H1 (cell line): ENCODE measurements at regions not wholly inside any gene's neighbourhood (a gene's known extent, or its start where the extent isn't known, plus 50 kb on each side); places are given as distances from the start of the nearest gene placed in this dataset.

Experiments
- CTCF ChIA-PET: fragments of 300-600 bp; sonication (Branson Sonifier 250); formaldehyde crosslinking; loops from one replicate; lab custom pipeline; 2021; ENCODE audit not compliant: partially characterized antibody; lab: Charles Lee
- POLR2A ChIA-PET: fragments of 300-600 bp; sonication (Branson Sonifier 250); formaldehyde crosslinking; loops from one replicate; lab custom pipeline; 2021; ENCODE audit warnings: inconsistent platforms; ENCODE audit not compliant: partially characterized antibody; lab: Charles Lee
- DNase-seq, 2 experiments: peaks; one replicate each; pipeline versions ENCODE4 v3.0.0 to v3.0.0-alpha.2; 2010 to 2022; ENCODE audit warnings: low spot score in 2 of 2, low read depth in 1 of 2, mixed read lengths in 1 of 2
- FAIRE-seq: peaks from 2 replicates; lab custom pipeline; 2011; peaks lifted over from hg19 to GRCh38; lab: Jason Lieb, UNC
- H2AFZ ChIP-seq: 2 replicates; pipeline ENCODE4 v1.8.1; 2012; ENCODE audit warnings: low read length, inconsistent platforms
- H2AK5ac ChIP-seq: 2 replicates; pipeline ENCODE4 v1.6.1; 2013; ENCODE audit warnings: low read depth, low read length
- H2BK120ac ChIP-seq: replicated peaks from 2 replicates; pipeline ENCODE3; 2013; ENCODE audit warnings: low read depth, low read length, inconsistent platforms
- H2BK12ac ChIP-seq: 2 replicates; pipeline ENCODE4 v1.6.1; 2013; ENCODE audit warnings: low read depth, low read length
- H2BK15ac ChIP-seq: 2 replicates; pipeline ENCODE4 v1.6.1; 2013; ENCODE audit warnings: low read length
- H2BK20ac ChIP-seq: 2 replicates; pipeline ENCODE4 v1.6.1; 2013; ENCODE audit warnings: low read length
- H2BK5ac ChIP-seq: 2 replicates; pipeline ENCODE4 v1.6.1; 2013; ENCODE audit warnings: low read depth, low read length
- H3K14ac ChIP-seq: 2 replicates; pipeline ENCODE4 v1.6.1; 2013; ENCODE audit warnings: inconsistent platforms; ENCODE audit not compliant: insufficient read length
- H3K18ac ChIP-seq: 2 replicates; pipeline ENCODE4 v1.6.1; 2013; ENCODE audit warnings: low read length; ENCODE audit errors: extremely low read depth
- H3K23ac ChIP-seq: 2 replicates; pipeline ENCODE4 v1.6.1; 2013; ENCODE audit warnings: inconsistent platforms; ENCODE audit not compliant: insufficient read length
- H3K23me2 ChIP-seq: 2 replicates; pipeline ENCODE4 v1.6.1; 2013; ENCODE audit warnings: low read depth, low read length
- H3K27ac ChIP-seq: 2 replicates; pipeline ENCODE4 v1.6.1; 2011; ENCODE audit warnings: low read depth, low read length, inconsistent platforms
- H3K27me3 ChIP-seq, 4 experiments: replicated peaks in 1 of 4; 1 replicate in 1 of 4; 2 replicates in 3 of 4; pipeline versions ENCODE4 v1.6.1 to v1.8.1; 2011 to 2013; ENCODE audit warnings: low read length in 3 of 4, mild to moderate bottlenecking in 3 of 4, inconsistent platforms in 2 of 4, mixed read lengths in 2 of 4, moderate library complexity in 1 of 4; ENCODE audit not compliant: control insufficient read depth in 3 of 4, insufficient read depth in 3 of 4; ENCODE audit errors: extremely low read depth in 1 of 4
- H3K36me3 ChIP-seq, 4 experiments: 2 replicates each; pipeline versions ENCODE4 v1.6.1 to v1.8.1; 2011 to 2013; ENCODE audit warnings: mild to moderate bottlenecking in 4 of 4, low read length in 3 of 4, moderate library complexity in 2 of 4, control low read depth in 1 of 4, inconsistent platforms in 1 of 4; ENCODE audit not compliant: insufficient read depth in 4 of 4, control insufficient read depth in 2 of 4
- H3K4ac ChIP-seq: replicated peaks from 2 replicates; pipeline ENCODE3; 2013; ENCODE audit warnings: low read length, low read depth, mixed read lengths, inconsistent platforms; ENCODE audit not compliant: insufficient read length
- H3K4me1 ChIP-seq, 4 experiments: replicated peaks in 1 of 4; 1 replicate in 1 of 4; 2 replicates in 3 of 4; pipeline versions ENCODE4 v1.6.1 to v1.8.1; 2011 to 2013; ENCODE audit warnings: low read length in 3 of 4, inconsistent platforms in 2 of 4, mixed read lengths in 1 of 4; ENCODE audit not compliant: insufficient read depth in 4 of 4, control insufficient read depth in 3 of 4
- H3K4me2 ChIP-seq, 2 experiments: 2 replicates each; pipeline versions ENCODE4 v1.6.1 to v1.8.1; 2011 to 2013; ENCODE audit warnings: low read depth in 2 of 2, low read length in 2 of 2, control low read depth in 1 of 2, inconsistent platforms in 1 of 2, mild to moderate bottlenecking in 1 of 2; ENCODE audit not compliant: insufficient read depth in 1 of 2
- H3K4me3 ChIP-seq, 4 experiments: fragments of 200-600, 300-600 bp in 1 of 4; sonication (generic), shearing (Covaris generic), sonication (Bioruptor Twin) in 1 of 4; 2 replicates each; pipeline versions ENCODE4 v1.5.1 to v1.8.1; 2011 to 2016; ENCODE audit warnings: low read length in 4 of 4, low read depth in 3 of 4, control low read depth in 2 of 4, inconsistent platforms in 2 of 4, mild to moderate bottlenecking in 2 of 4, mixed read lengths in 1 of 4, moderate library complexity in 1 of 4; ENCODE audit not compliant: insufficient read depth in 2 of 4; ENCODE audit errors: extremely low read depth in 1 of 4
- H3K56ac ChIP-seq: replicated peaks from 2 replicates; pipeline ENCODE3; 2013; ENCODE audit warnings: low read depth, mild to moderate bottlenecking, mixed read lengths, low read length, inconsistent platforms; ENCODE audit not compliant: insufficient read length
- H3K79me1 ChIP-seq: 2 replicates; pipeline ENCODE4 v1.6.1; 2013; ENCODE audit warnings: low read depth, low read length, control low read depth
- H3K79me2 ChIP-seq, 2 experiments: 2 replicates each; pipeline versions ENCODE4 v1.6.1 to v1.8.1; 2012 to 2013; ENCODE audit warnings: low read length in 2 of 2, mild to moderate bottlenecking in 2 of 2, inconsistent platforms in 1 of 2; ENCODE audit not compliant: insufficient read depth in 2 of 2, control insufficient read depth in 1 of 2
- H3K9ac ChIP-seq, 4 experiments: replicated peaks in 1 of 4; 1 replicate in 1 of 4; 2 replicates in 3 of 4; pipeline versions ENCODE4 v1.6.1 to v1.8.1; 2011 to 2013; ENCODE audit warnings: low read depth in 3 of 4, low read length in 3 of 4, control low read depth in 2 of 4, mild to moderate bottlenecking in 2 of 4, moderate library complexity in 2 of 4, inconsistent platforms in 1 of 4; ENCODE audit errors: extremely low read depth in 1 of 4
- H3K9me3 ChIP-seq, 2 experiments: 2 replicates each; pipeline versions ENCODE4 v1.6.1 to v1.8.1; 2012 to 2013; ENCODE audit warnings: mild to moderate bottlenecking in 2 of 2, moderate library complexity in 2 of 2, control low read depth in 1 of 2, inconsistent platforms in 1 of 2, low read depth in 1 of 2, low read length in 1 of 2, mixed read lengths in 1 of 2; ENCODE audit not compliant: insufficient read depth in 2 of 2
- H4K20me1 ChIP-seq, 2 experiments: replicated peaks in 1 of 2; 2 replicates each; pipeline versions ENCODE3 to v1.8.1; 2011 to 2013; ENCODE audit warnings: inconsistent platforms in 2 of 2, low read length in 2 of 2, mild to moderate bottlenecking in 1 of 2; ENCODE audit not compliant: insufficient read depth in 2 of 2, control insufficient read depth in 1 of 2
- H4K5ac ChIP-seq: 2 replicates; pipeline ENCODE4 v1.6.1; 2013; ENCODE audit warnings: low read length, low read depth, mixed read lengths, inconsistent platforms; ENCODE audit not compliant: insufficient read length
- H4K8ac ChIP-seq: 2 replicates; pipeline ENCODE4 v1.8.0; 2013; ENCODE audit warnings: mild to moderate bottlenecking, moderate library complexity, low read length, inconsistent platforms; ENCODE audit not compliant: insufficient read depth; ENCODE audit errors: extremely low read depth
- H4K91ac ChIP-seq: replicated peaks from 2 replicates; pipeline ENCODE3; 2013; ENCODE audit warnings: low read length, mixed read lengths, inconsistent platforms; ENCODE audit not compliant: insufficient read length
- BCL11A ChIP-seq, 2 experiments: IDR thresholded peaks; one replicate each; pipeline ENCODE4 v1.6.1; 2011; ENCODE audit warnings: low read depth in 2 of 2, low read length in 2 of 2, mild to moderate bottlenecking in 2 of 2
- CBX8 ChIP-seq: fragments of 300-800, 300-1000 bp; sonication (generic); IDR thresholded peaks from 2 replicates; pipeline ENCODE4 v1.7.1; 2016; ENCODE audit warnings: low read depth, low read length, borderline replicate concordance
- CHD1 ChIP-seq: IDR thresholded peaks from 2 replicates; pipeline ENCODE4 v1.6.1; 2012; ENCODE audit warnings: low read depth, low read length, improper control_type of control experiment
- CTBP2 ChIP-seq: IDR thresholded peaks from 2 replicates; pipeline ENCODE4 v1.7.0; 2011; ENCODE audit warnings: borderline replicate concordance, mild to moderate bottlenecking, moderate library complexity, mixed read lengths, low read length; ENCODE audit not compliant: insufficient read depth, insufficient read length
- EGR1 ChIP-seq: IDR thresholded peaks from 2 replicates; pipeline ENCODE4 v1.6.1; 2011; ENCODE audit warnings: low read depth, low read length, borderline replicate concordance
- EZH2 ChIP-seq: fragments of 200-600 bp; sonication (generic); IDR thresholded peaks from 2 replicates; pipeline ENCODE4 v1.7.1; 2012; ENCODE audit warnings: low read depth, mild to moderate bottlenecking, moderate library complexity, low read length, inconsistent platforms; ENCODE audit not compliant: severe bottlenecking
- GABPA ChIP-seq: IDR thresholded peaks from 2 replicates; pipeline ENCODE4 v1.6.1; 2011; ENCODE audit warnings: mild to moderate bottlenecking, low read length, moderate library complexity, borderline replicate concordance; ENCODE audit not compliant: insufficient read depth
- JUND ChIP-seq: IDR thresholded peaks from 2 replicates; pipeline ENCODE4 v1.6.1; 2011; ENCODE audit warnings: mild to moderate bottlenecking, improper control_type of control experiment, low read length
- KDM1A ChIP-seq: fragments of 200-600, 300-600 bp; sonication (generic); IDR thresholded peaks from 2 replicates; pipeline ENCODE4 v1.7.1; 2016; ENCODE audit warnings: mild to moderate bottlenecking, low read length, borderline replicate concordance
- NANOG ChIP-seq: IDR thresholded peaks from 2 replicates; pipeline ENCODE4 v1.6.1; 2011; ENCODE audit warnings: low read length, low read depth, mild to moderate bottlenecking, inconsistent platforms; ENCODE audit not compliant: insufficient read depth, poor library complexity, severe bottlenecking
- RFX5 ChIP-seq: IDR thresholded peaks from 2 replicates; pipeline ENCODE4 v1.6.1; 2011; ENCODE audit warnings: low read depth, low read length, improper control_type of control experiment, borderline replicate concordance
- RNF2 ChIP-seq: fragments of 200-900, 300-1000 bp; sonication (generic); IDR thresholded peaks from 2 replicates; pipeline ENCODE4 v1.7.1; 2016; ENCODE audit warnings: borderline replicate concordance, low read depth, mild to moderate bottlenecking, antibody characterized with exemption, low read length; ENCODE audit not compliant: poor library complexity, severe bottlenecking; ENCODE audit errors: missing control alignments
- SIRT6 ChIP-seq: IDR thresholded peaks from one replicate; pipeline ENCODE4 v1.7.1; 2012; ENCODE audit warnings: low read length, inconsistent platforms
- TCF12 ChIP-seq: IDR thresholded peaks from 2 replicates; pipeline ENCODE4 v1.6.1; 2011; ENCODE audit warnings: low read depth, mild to moderate bottlenecking, low read length
- ZNF274 ChIP-seq: IDR thresholded peaks from 2 replicates; pipeline ENCODE4 v1.7.0; 2012; ENCODE audit warnings: low read length, borderline replicate concordance; ENCODE audit errors: extremely low read depth
- WGBS, 2 experiments: shearing (Covaris generic) in 1 of 2; methylation state at CpG; one replicate each; pipeline versions ENCODE4 v1.1.6 to v1.1.7; 2013 to 2015; ENCODE audit warnings: low lambda C conversion rate in 2 of 2, mixed read lengths in 2 of 2, inconsistent platforms in 1 of 2, low coverage in 1 of 2, missing lambda C conversion rate in 1 of 2; ENCODE audit not compliant: insufficient replicate concordance in 2 of 2, insufficient coverage in 1 of 2, insufficient read length in 1 of 2; ENCODE audit errors: extremely low coverage in 1 of 2, missing lambda C conversion rate in 1 of 2; 5-methylcytosine and 5-hydroxymethylcytosine counted together

GRCh38 chr11:103534959-103535358 is 425.7 kb downstream of the DYNC2H1 start:
- Histone ChIP-seq H3K14ac (no peak overlapping the region), H4K8ac (no peak overlapping the region), H2AK5ac (no peak overlapping the region), H4K20me1 (no peaks in the 10 kb centered on the region), H4K5ac (no peak overlapping the region), H3K18ac (no peak overlapping the region), H2AFZ (no peak overlapping the region), H3K4me2 (no peak overlapping the region)
- DNase-seq = no peak
- CTCF ChIA-PET = interaction anchor here (1.4 to 5.1 kb wide), 3 partner anchors 9 to 25 kb away, joined by 3 to 44 read pairs (median 35); no protein-coding TSS in a partner anchor
- WGBS, 2 experiments = 80% methylated on average over 2 of the region's 2 CpGs; no CpG with 5 or more reads in 1 of the 2 experiments
- no peak for TF ChIP-seq EZH2
- no peak for TF ChIP-seq BCL11A (IDR thresholded peaks at IDR 0.05; ENCODE audit: low read depth in 2 of 2, low read length in 2 of 2)
- TF ChIP-seq JUND = no peak
- TF ChIP-seq CBX8 = no peak
- no peak for TF ChIP-seq ZNF274
- no peak for TF ChIP-seq NANOG
- TF ChIP-seq EGR1 = no peak
- TF ChIP-seq CHD1 = no peak
- TF ChIP-seq TCF12 = no peak
- no peak for TF ChIP-seq GABPA
- no peak for TF ChIP-seq KDM1A
- TF ChIP-seq SIRT6 = no peak
- TF ChIP-seq CTBP2 = no peak
- no peak for TF ChIP-seq RNF2
- TF ChIP-seq RFX5 = no peak
- TF ChIP-seq, all 59 proteins: peak for 0
- H3K23ac ChIP-seq = no peak overlapping the region
- no peak for FAIRE-seq
- no peak overlapping the region for H2BK5ac ChIP-seq
- H3K27ac ChIP-seq = no peak overlapping the region
- H3K9me3 ChIP-seq = no peaks in the 10 kb centered on the region
- H4K91ac ChIP-seq = no peak overlapping the region
- no peaks in the 10 kb centered on the region for H3K79me1 ChIP-seq
- POLR2A ChIA-PET = no interaction called here
- H2BK20ac ChIP-seq = no peak overlapping the region
- H3K79me2 ChIP-seq = no peaks in the 10 kb centered on the region
- H3K4me1 ChIP-seq = 0 out of 7 replicates have a peak, but pooled peaks cover 0 to 3% (median 0%) of the 10 kb centered on the region in 4 experiments
- H3K23me2 ChIP-seq = no peaks in the 10 kb centered on the region
- H3K36me3 ChIP-seq = no peaks in the 10 kb centered on the region
- H3K27me3 ChIP-seq = no peaks in the 10 kb centered on the region
- H3K9ac ChIP-seq = no peak overlapping the region
- no peak overlapping the region for H3K56ac ChIP-seq
- no peak overlapping the region for H2BK15ac ChIP-seq
- no peak overlapping the region for H2BK120ac ChIP-seq
- H2BK12ac ChIP-seq = no peak overlapping the region
- no peak overlapping the region for H3K4me3 ChIP-seq
- H3K4ac ChIP-seq = no peak overlapping the region
